GM12878 (cell line): ENCODE measurements at regions not wholly inside any gene's neighbourhood (a gene's known extent, or its start where the extent isn't known, plus 50 kb on each side); places are given as distances from the start of the nearest gene placed in this dataset.

ENCODE experiments used
- ATAC-seq: fragments of 200-7000 bp; cut with Tn5 transposase; 3 replicates; pipeline ENCODE4 v1.9.1; 2020; ENCODE audit warnings: mild to moderate bottlenecking, moderate library complexity
- BruUV-seq: library from RNA; stranded (reverse); fragments of 400-500 nt; replicated peaks from 2 replicates; lab custom pipeline; 2021; lab: Mats Ljungman, UMichigan
- CTCF ChIA-PET: fragments of 300-600 bp; sonication (Branson Sonifier 250); formaldehyde crosslinking; extraction: SDS; loops from one replicate; lab custom pipeline; 2021; ENCODE audit warnings: inconsistent platforms; lab: Yijun Ruan, JAX
- POLR2A ChIA-PET: fragments of 350-600 bp; formaldehyde crosslinking; extraction: SDS; loops from one replicate; lab custom pipeline; 2021; ENCODE audit warnings: inconsistent platforms; lab: Charles Lee
- RAD21 ChIA-PET: fragments of 300-600 bp; sonication (Branson Sonifier 250); formaldehyde crosslinking; loops from one replicate; lab custom pipeline; 2023; ENCODE audit warnings: antibody characterized with exemption; ENCODE audit not compliant: unreplicated experiment; lab: Charles Lee
- SMC1A ChIA-PET: fragments of 300-600 bp; sonication (Branson Sonifier 250); formaldehyde crosslinking; loops from one replicate; lab custom pipeline; 2023; ENCODE audit not compliant: unreplicated experiment, uncharacterized antibody; lab: Charles Lee
- DNase-seq: peaks from one replicate; pipeline ENCODE4 v3.0.0-alpha.2; 2011; ENCODE audit warnings: low read depth, low spot score
- FAIRE-seq: peaks from 3 replicates; lab custom pipeline; 2011; peaks lifted over from hg19 to GRCh38; lab: Jason Lieb, UNC
- H2AFZ ChIP-seq: 2 replicates; pipeline ENCODE4 v1.6.0; 2011; ENCODE audit warnings: low read depth, low read length, control low read depth; ENCODE audit not compliant: control insufficient read depth
- H3K27ac ChIP-seq: 2 replicates; pipeline ENCODE4 v1.5.1; 2011; ENCODE audit warnings: control low read depth; ENCODE audit not compliant: control insufficient read depth, insufficient read depth
- H3K27me3 ChIP-seq, 2 experiments: replicated peaks in 1 of 2; 2 replicates each; pipeline versions ENCODE4 v1.6.0 to v1.6.1; 2011; ENCODE audit warnings: low read length in 1 of 2; ENCODE audit not compliant: control insufficient read depth in 2 of 2, insufficient read depth in 2 of 2
- H3K36me3 ChIP-seq, 2 experiments: 2 replicates each; pipeline ENCODE4 v1.5.1; 2011; ENCODE audit warnings: low read length in 1 of 2; ENCODE audit not compliant: control insufficient read depth in 2 of 2, insufficient read depth in 2 of 2
- H3K4me1 ChIP-seq: 2 replicates; pipeline ENCODE4 v1.6.1; 2011; ENCODE audit warnings: mild to moderate bottlenecking, low read length, moderate library complexity, mixed read lengths; ENCODE audit not compliant: control insufficient read depth, insufficient read depth
- H3K4me2 ChIP-seq: 2 replicates; pipeline ENCODE4 v1.6.0; 2011; ENCODE audit warnings: control low read depth; ENCODE audit not compliant: control insufficient read depth, insufficient read depth
- H3K4me3 ChIP-seq: fragments of 200-600 bp; sonication (generic); 2 replicates; pipeline ENCODE4 v1.5.1; 2016
- H3K79me2 ChIP-seq: 2 replicates; pipeline ENCODE4 v1.6.0; 2011; ENCODE audit warnings: low read length; ENCODE audit not compliant: control insufficient read depth, insufficient read depth
- H3K9ac ChIP-seq: 2 replicates; pipeline ENCODE4 v1.8.0; 2011; ENCODE audit warnings: low read length, control low read depth, mixed read lengths; ENCODE audit not compliant: control insufficient read depth, insufficient read depth
- H3K9me3 ChIP-seq: replicated peaks from 3 replicates; pipeline ENCODE4 v1.5.1; 2011; ENCODE audit warnings: mild to moderate bottlenecking, low read length; ENCODE audit not compliant: control insufficient read depth, insufficient read depth
- H4K20me1 ChIP-seq: 2 replicates; pipeline ENCODE4 v1.6.0; 2011; ENCODE audit not compliant: control insufficient read depth, insufficient read depth
- CBX5 ChIP-seq: sonication (generic); IDR thresholded peaks from 2 replicates; pipeline ENCODE4 v1.6.1; 2016; ENCODE audit warnings: low read depth, moderate library complexity, mild to moderate bottlenecking, inconsistent platforms
- GATAD2B ChIP-seq: fragments of 450-650 bp; conservative IDR thresholded peaks from 2 replicates; pipeline ENCODE4 v1.6.1; 2017; ENCODE audit warnings: low read depth, mild to moderate bottlenecking, moderate library complexity
- HDAC6 ChIP-seq: fragments of 200-600 bp; sonication (generic); IDR thresholded peaks from one replicate; pipeline ENCODE4 v1.8.0; 2017; ENCODE audit warnings: antibody characterized with exemption; ENCODE audit not compliant: unreplicated experiment
- TBL1XR1 ChIP-seq: IDR thresholded peaks from 2 replicates; pipeline ENCODE4 v1.6.1; 2012; ENCODE audit warnings: low read depth, low read length, improper control_type of control experiment
- WGBS: methylation state at CpG from one replicate; pipeline ENCODE4 v1.1.6; 2016; ENCODE audit warnings: low lambda C conversion rate; ENCODE audit not compliant: insufficient replicate concordance, insufficient coverage; ENCODE audit errors: missing lambda C conversion rate; 5-methylcytosine and 5-hydroxymethylcytosine counted together
- in situ Hi-C: fragments of 300-500 bp; cut with MboI; formaldehyde crosslinking; loops from 9 replicates; pipeline ENCODE4 v1.14.3; 2018; ENCODE audit warnings: mixed read lengths
- intact Hi-C: fragments of 100-400 bp; cut with micrococcal nuclease; formaldehyde crosslinking; loops from one replicate; pipeline ENCODE4 v1.14.2; 2022; ENCODE audit not compliant: unreplicated experiment
- TF ChIP-seq, protein P1 (sequence below): fragments of 450-650 bp; IDR thresholded peaks from 2 replicates; pipeline ENCODE4 v1.6.1; 2016; ENCODE audit warnings: mild to moderate bottlenecking
- TF ChIP-seq, protein P2 (sequence below): fragments of 450-650 bp; IDR thresholded peaks from 2 replicates; pipeline ENCODE4 v1.6.1; 2014; ENCODE audit warnings: mild to moderate bottlenecking

DNA sequence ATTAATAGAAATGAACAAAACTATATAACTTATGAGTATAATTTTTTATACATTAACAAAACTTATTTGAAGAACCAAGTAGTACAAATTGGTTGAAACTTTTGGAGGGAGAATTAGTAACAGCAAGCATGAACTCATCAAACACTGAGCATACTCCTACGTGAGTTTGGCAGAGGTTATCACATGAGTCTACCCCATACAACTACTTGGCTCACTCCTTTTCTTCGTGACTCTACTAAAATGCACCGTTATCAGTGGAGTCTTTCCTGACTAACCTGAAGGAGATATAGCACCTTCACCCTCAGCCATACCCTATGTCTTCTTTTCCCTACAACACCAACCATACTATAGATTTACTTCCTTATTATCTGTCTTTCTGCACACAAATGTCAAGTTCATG, 794.2 kb downstream of the TFAP2A start:
- ATAC-seq = no peak
- ChIA-PET SMC1A (interaction anchor here (1.0 to 1.4 kb wide), 4 partner anchors 9 to 34 kb away, joined by 3 to 4 read pairs (median 4); no protein-coding TSS in a partner anchor), CTCF (no interaction called here), POLR2A (interaction anchor here (0.8 kb wide), 1 partner anchor 146 kb away, joined by 3 read pairs; no protein-coding TSS in a partner anchor), RAD21 (no interaction called here)
- no peak overlapping the region for H3K27ac ChIP-seq
- H3K4me3 ChIP-seq = no peak overlapping the region
- BruUV-seq = no TSS peak
- H3K36me3 ChIP-seq = no peaks in the 10 kb centered on the region
- WGBS = 3% methylated on average over 3 of the region's 3 CpGs
- no peaks in the 10 kb centered on the region for H3K9me3 ChIP-seq
- H3K4me1 ChIP-seq = no peaks in the 10 kb centered on the region
- in situ Hi-C loops = no loop called here
- H2AFZ ChIP-seq = no peak overlapping the region
- no peaks in the 10 kb centered on the region for H3K79me2 ChIP-seq
- no peak overlapping the region for H3K4me2 ChIP-seq
- no peaks in the 10 kb centered on the region for H3K27me3 ChIP-seq
- no peak overlapping the region for H3K9ac ChIP-seq
- TF ChIP-seq, protein P1, sequence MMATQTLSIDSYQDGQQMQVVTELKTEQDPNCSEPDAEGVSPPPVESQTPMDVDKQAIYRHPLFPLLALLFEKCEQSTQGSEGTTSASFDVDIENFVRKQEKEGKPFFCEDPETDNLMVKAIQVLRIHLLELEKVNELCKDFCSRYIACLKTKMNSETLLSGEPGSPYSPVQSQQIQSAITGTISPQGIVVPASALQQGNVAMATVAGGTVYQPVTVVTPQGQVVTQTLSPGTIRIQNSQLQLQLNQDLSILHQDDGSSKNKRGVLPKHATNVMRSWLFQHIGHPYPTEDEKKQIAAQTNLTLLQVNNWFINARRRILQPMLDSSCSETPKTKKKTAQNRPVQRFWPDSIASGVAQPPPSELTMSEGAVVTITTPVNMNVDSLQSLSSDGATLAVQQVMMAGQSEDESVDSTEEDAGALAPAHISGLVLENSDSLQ = no peak
- TF ChIP-seq CBX5 = no peak
- TF ChIP-seq TBL1XR1 = no peak
- no peak for TF ChIP-seq HDAC6
- no peak for TF ChIP-seq GATAD2B
- TF ChIP-seq, protein P2, sequence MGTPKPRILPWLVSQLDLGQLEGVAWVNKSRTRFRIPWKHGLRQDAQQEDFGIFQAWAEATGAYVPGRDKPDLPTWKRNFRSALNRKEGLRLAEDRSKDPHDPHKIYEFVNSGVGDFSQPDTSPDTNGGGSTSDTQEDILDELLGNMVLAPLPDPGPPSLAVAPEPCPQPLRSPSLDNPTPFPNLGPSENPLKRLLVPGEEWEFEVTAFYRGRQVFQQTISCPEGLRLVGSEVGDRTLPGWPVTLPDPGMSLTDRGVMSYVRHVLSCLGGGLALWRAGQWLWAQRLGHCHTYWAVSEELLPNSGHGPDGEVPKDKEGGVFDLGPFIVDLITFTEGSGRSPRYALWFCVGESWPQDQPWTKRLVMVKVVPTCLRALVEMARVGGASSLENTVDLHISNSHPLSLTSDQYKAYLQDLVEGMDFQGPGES = no peak
- TF ChIP-seq, all 136 proteins: peak for 0
- no peaks in the 10 kb centered on the region for H4K20me1 ChIP-seq
- DNase-seq (no peak), FAIRE-seq (no peak)
- intact Hi-C loops = no loop called here
